ENCODE measurements at regions not wholly inside any gene's neighbourhood (a gene's known extent, or its start where the extent isn't known, plus 50 kb on each side); places are given as distances from the start of the nearest gene placed in this dataset.

DNA sequence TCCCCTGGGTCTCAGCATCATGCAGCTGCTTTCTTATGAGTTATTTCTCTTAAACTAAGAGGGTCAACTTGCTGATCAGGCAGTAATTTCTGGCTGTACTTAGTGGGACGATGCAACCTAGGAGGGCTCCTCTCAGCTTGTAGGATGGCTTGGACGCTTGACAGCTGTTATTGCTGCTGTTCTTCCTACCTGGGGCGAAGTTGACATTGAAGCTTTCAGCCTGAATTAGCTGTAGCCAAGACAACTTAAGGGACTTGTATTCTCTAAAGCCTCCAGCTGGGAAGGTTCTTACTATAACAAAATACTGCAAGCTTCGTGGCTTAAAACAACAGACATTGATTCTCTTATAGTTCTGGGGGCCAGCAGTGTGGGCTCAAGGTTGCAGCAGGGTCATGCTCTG lies 224.9 kb downstream of the ACTR3B start (continued):
- TF ChIP-seq JUN (CRISPR knock-in tag; IDR thresholded peaks at IDR 0.05) (no peak), CREM (CRISPR knock-in tag; IDR thresholded peaks at IDR 0.05) (no peak), GRHL2 (CRISPR knock-in tag; IDR thresholded peaks at IDR 0.05; ENCODE audit: insufficient replicate concordance, severe bottlenecking) (no peak), ZNF232 (CRISPR knock-in tag; IDR thresholded peaks at IDR 0.05) (no peak), ZNF263 (CRISPR knock-in tag; IDR thresholded peaks at IDR 0.05; ENCODE audit: low read depth) (no peak), GABPB1 (CRISPR knock-in tag; IDR thresholded peaks at IDR 0.05) (no peak)

DNA sequence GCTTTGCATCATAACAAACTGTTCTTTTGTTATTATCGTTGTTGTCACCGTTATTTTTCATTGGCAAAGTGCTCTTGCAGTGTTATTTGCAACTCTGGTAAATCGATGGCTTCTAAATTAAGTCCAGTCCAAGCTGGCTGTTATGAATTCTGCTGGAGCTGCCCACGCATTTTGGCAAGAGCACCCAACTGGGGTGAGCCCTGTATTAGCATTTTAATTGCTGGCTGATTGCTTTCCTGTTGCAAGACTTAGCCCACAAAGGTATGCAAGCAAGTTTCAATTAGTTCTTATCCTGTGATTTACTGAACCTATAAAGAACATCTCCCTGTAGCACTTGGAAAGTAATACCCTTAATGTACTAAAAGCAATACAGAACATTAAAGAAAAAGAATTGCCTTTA lies 226.8 kb downstream of the ACTR3B start:
- Mint-ChIP-seq H3K4me3 (0 out of 2 replicates have a peak overlapping the region, but pooled peaks have one; percentile 10), H3K27me3 (ENCODE audit: low read depth) (no peaks in the 10 kb centered on the region; the same call in none of the 2 replicates), H3K27ac (peak overlapping the region; percentile 97), H3K36me3 (peaks cover 13% of the 10 kb centered on the region), H3K4me1 (peaks cover 92% of the 10 kb centered on the region), H3K9me3 (peaks cover 18% of the 10 kb centered on the region)
- ChIA-PET POLR2A (interaction anchor here (0.9 kb wide), 1 partner anchor 17 kb away, joined by 3 read pairs; no protein-coding TSS in a partner anchor), CTCF (interaction anchor here (0.7 kb wide), 1 partner anchor 17 kb away, joined by 3 read pairs; no protein-coding TSS in a partner anchor)
- TF ChIP-seq TEAD1 (CRISPR knock-in tag; IDR thresholded peaks at IDR 0.05) = peak; percentile 47; the same call in 1 of the 2 replicates
- no peak for TF ChIP-seq ZNF121 (CRISPR knock-in tag; IDR thresholded peaks at IDR 0.05)
- DNase-seq (ENCODE audit: low spot score) (no peak), ATAC-seq (peak; percentile 10)

GRCh38 chr7:152987656-152988055 lies 228.1 kb downstream of the ACTR3B start:
- DNase-seq (ENCODE audit: low spot score) = no peak
- no peak for ATAC-seq
- ChIA-PET POLR2A (no interaction called here), CTCF (no interaction called here)
- peaks cover 24% of the 10 kb centered on the region for H3K36me3 Mint-ChIP-seq
- peaks cover 29% of the 10 kb centered on the region for H3K9me3 Mint-ChIP-seq
- peaks cover 89% of the 10 kb centered on the region for H3K4me1 Mint-ChIP-seq
- H3K27ac Mint-ChIP-seq = peak overlapping the region; percentile 97
- H3K4me3 Mint-ChIP-seq = no peak overlapping the region
- TF ChIP-seq OVOL2 (CRISPR knock-in tag; IDR thresholded peaks at IDR 0.05; ENCODE audit: borderline replicate concordance) = no peak
- TF ChIP-seq SOX15 (CRISPR knock-in tag; IDR thresholded peaks at IDR 0.05) = no peak
- TF ChIP-seq ZNF263 (CRISPR knock-in tag; IDR thresholded peaks at IDR 0.05; ENCODE audit: low read depth) = no peak
- no peak for TF ChIP-seq ZNF219 (CRISPR knock-in tag; IDR thresholded peaks at IDR 0.05; ENCODE audit: borderline replicate concordance)
- no peaks in the 10 kb centered on the region; the same call in none of the 2 replicates for H3K27me3 Mint-ChIP-seq (ENCODE audit: low read depth)

- ATAC-seq = peak; percentile 93
- H3K4me1 Mint-ChIP-seq = peaks cover 66% of the 10 kb centered on the region
- peak overlapping the region; percentile 32 for H3K4me3 Mint-ChIP-seq
- H3K9me3 Mint-ChIP-seq = peaks cover 46% of the 10 kb centered on the region
- H3K27ac Mint-ChIP-seq = peak overlapping the region; percentile 100
- ChIA-PET POLR2A (interaction anchor here (0.5 kb wide), 1 partner anchor 76 kb away, joined by 3 read pairs; no protein-coding TSS in a partner anchor), CTCF (interaction anchor here (1.0 to 1.5 kb wide), 2 partner anchors 20 to 30 kb away, joined by 3 to 5 read pairs; no protein-coding TSS in a partner anchor)
- TF ChIP-seq TP53 (CRISPR knock-in tag; IDR thresholded peaks at IDR 0.05) (peak; percentile 91), NFYB (CRISPR knock-in tag; conservative IDR thresholded peaks at IDR 0.05; ENCODE audit: low read depth) (peak; percentile 46; the same call in 1 of the 2 replicates), ZNF396 (CRISPR knock-in tag; IDR thresholded peaks at IDR 0.05; ENCODE audit: borderline replicate concordance) (no peak), CBFB (CRISPR knock-in tag; IDR thresholded peaks at IDR 0.05; ENCODE audit: low read depth) (no peak)
- no peaks in the 10 kb centered on the region; the same call in none of the 2 replicates for H3K27me3 Mint-ChIP-seq (ENCODE audit: low read depth)
- DNase-seq (ENCODE audit: low spot score) = peak; percentile 75
- peaks cover 33% of the 10 kb centered on the region for H3K36me3 Mint-ChIP-seq
Observed at GRCh38 chr7:152989889-152990380, 230.4 kb downstream of the ACTR3B start.

DNA sequence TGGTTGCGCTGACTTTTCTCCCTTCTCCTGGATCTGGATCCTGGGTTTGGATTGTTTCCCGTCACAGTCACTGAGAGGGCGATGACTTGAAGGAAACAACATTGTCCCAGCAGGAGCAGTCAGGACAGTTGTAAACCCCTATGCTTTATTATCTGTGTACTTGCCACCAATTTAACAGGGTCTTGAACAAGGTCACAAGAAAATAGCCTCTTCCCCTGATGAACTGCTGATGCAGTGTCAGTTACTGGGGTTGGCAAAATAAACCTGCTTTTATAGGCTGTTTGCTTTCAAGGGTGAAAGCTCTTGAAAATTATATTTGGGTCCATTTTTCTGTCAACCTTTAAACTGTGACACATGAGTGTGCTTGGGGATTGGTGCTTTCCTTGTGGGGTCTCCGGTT lies 238.9 kb downstream of the ACTR3B start:
- DNase-seq (ENCODE audit: low spot score) (no peak), ATAC-seq (no peak)
- no peak overlapping the region for H3K4me3 Mint-ChIP-seq
- TF ChIP-seq E2F5 (CRISPR knock-in tag; IDR thresholded peaks at IDR 0.05) = no peak
- TF ChIP-seq, protein P1, sequence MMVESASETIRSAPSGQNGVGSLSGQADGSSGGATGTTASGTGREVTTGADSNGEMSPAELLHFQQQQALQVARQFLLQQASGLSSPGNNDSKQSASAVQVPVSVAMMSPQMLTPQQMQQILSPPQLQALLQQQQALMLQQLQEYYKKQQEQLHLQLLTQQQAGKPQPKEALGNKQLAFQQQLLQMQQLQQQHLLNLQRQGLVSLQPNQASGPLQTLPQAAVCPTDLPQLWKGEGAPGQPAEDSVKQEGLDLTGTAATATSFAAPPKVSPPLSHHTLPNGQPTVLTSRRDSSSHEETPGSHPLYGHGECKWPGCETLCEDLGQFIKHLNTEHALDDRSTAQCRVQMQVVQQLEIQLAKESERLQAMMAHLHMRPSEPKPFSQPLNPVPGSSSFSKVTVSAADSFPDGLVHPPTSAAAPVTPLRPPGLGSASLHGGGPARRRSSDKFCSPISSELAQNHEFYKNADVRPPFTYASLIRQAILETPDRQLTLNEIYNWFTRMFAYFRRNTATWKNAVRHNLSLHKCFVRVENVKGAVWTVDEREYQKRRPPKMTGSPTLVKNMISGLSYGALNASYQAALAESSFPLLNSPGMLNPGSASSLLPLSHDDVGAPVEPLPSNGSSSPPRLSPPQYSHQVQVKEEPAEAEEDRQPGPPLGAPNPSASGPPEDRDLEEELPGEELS (CRISPR knock-in tag; IDR thresholded peaks at IDR 0.05) = no peak
- no peak for TF ChIP-seq MXD4 (CRISPR knock-in tag; IDR thresholded peaks at IDR 0.05; ENCODE audit: borderline replicate concordance)
- TF ChIP-seq, protein P2, sequence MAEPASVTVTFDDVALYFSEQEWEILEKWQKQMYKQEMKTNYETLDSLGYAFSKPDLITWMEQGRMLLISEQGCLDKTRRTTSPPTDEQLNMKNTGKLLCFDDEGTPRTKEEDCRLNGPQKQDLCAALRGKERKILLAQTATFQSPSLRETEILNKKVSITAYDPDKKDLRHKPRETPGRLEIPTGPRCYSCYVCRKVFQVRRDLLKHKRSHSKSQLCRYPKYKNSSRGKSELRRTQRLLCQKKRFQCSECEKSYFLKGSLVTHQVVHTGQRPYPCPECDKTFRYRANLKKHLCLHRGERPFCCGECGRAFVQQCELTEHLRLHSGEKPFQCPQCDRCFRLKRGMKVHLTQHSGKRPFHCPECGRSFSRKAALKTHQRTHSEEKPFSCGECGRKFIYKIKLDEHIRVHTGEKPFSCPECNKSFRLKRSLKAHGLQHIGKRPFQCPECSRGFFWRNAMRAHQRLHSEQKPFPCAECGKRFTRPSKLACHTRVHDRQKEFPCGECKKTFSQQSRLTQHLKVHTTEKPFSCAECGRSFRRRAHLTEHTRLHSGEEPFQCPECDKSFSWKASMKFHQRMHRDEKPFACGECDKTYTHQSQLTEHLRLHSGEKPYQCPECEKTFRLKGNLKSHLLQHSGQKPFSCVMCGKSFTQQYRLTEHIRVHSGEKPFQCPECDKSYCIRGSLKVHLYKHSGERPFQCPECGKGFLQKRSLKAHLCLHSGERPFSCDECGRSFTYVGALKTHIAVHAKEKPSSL (CRISPR knock-in tag; conservative IDR thresholded peaks at IDR 0.05) = no peak
- TF ChIP-seq, protein P3, sequence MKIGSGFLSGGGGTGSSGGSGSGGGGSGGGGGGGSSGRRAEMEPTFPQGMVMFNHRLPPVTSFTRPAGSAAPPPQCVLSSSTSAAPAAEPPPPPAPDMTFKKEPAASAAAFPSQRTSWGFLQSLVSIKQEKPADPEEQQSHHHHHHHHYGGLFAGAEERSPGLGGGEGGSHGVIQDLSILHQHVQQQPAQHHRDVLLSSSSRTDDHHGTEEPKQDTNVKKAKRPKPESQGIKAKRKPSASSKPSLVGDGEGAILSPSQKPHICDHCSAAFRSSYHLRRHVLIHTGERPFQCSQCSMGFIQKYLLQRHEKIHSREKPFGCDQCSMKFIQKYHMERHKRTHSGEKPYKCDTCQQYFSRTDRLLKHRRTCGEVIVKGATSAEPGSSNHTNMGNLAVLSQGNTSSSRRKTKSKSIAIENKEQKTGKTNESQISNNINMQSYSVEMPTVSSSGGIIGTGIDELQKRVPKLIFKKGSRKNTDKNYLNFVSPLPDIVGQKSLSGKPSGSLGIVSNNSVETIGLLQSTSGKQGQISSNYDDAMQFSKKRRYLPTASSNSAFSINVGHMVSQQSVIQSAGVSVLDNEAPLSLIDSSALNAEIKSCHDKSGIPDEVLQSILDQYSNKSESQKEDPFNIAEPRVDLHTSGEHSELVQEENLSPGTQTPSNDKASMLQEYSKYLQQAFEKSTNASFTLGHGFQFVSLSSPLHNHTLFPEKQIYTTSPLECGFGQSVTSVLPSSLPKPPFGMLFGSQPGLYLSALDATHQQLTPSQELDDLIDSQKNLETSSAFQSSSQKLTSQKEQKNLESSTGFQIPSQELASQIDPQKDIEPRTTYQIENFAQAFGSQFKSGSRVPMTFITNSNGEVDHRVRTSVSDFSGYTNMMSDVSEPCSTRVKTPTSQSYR (CRISPR knock-in tag; IDR thresholded peaks at IDR 0.05) = no peak
- TF ChIP-seq ZNF219 (CRISPR knock-in tag; IDR thresholded peaks at IDR 0.05; ENCODE audit: borderline replicate concordance) = no peak
- TF ChIP-seq GTF2I (CRISPR knock-in tag; conservative IDR thresholded peaks at IDR 0.05) = no peak
- peaks cover 63% of the 10 kb centered on the region for H3K9me3 Mint-ChIP-seq
- ChIA-PET CTCF (no interaction called here), POLR2A (no interaction called here)
- H3K27ac Mint-ChIP-seq = no peak overlapping the region
- peaks cover 18% of the 10 kb centered on the region for H3K27me3 Mint-ChIP-seq (ENCODE audit: low read depth)
- H3K36me3 Mint-ChIP-seq = peaks cover 54% of the 10 kb centered on the region
- H3K4me1 Mint-ChIP-seq = peaks cover 14% of the 10 kb centered on the region

Data from WTC11 (cell line).